ENCODE measurements at regions not wholly inside any gene's neighbourhood (a gene's known extent, or its start where the extent isn't known, plus 50 kb on each side); places are given as distances from the start of the nearest gene placed in this dataset.

- no peaks in the 10 kb centered on the region for H3K27me3 ChIP-seq (ENCODE audit: insufficient read depth, low read depth, low read length)
- H3K9me3 ChIP-seq (ENCODE audit: low read length) = no peaks in the 10 kb centered on the region
- TF ChIP-seq RAD21 (conservative IDR thresholded peaks at IDR 0.05) (no peak), EZH2 (IDR thresholded peaks at IDR 0.05; ENCODE audit: borderline replicate concordance, insufficient read depth, low read length, poor library complexity, severe bottlenecking) (no peak), REST (IDR thresholded peaks at IDR 0.05; ENCODE audit: borderline replicate concordance) (no peak), CTCF (IDR thresholded peaks at IDR 0.05; ENCODE audit: poor library complexity, severe bottlenecking) (no peak), MXI1 (conservative IDR thresholded peaks at IDR 0.05; ENCODE audit: poor library complexity, severe bottlenecking) (no peak), SMC3 (conservative IDR thresholded peaks at IDR 0.05; ENCODE audit: poor library complexity) (no peak), EP300 (conservative IDR thresholded peaks at IDR 0.05; ENCODE audit: poor library complexity, severe bottlenecking) (no peak)
- no peak overlapping the region for H3K4me2 ChIP-seq (ENCODE audit: low read length)
- no peaks in the 10 kb centered on the region for H4K20me1 ChIP-seq (ENCODE audit: insufficient read depth)
- no peak overlapping the region for H2AFZ ChIP-seq (ENCODE audit: low read depth, low read length)
- H3K27ac ChIP-seq (ENCODE audit: low read length) = no peak overlapping the region
- H3K79me2 ChIP-seq (replicated peaks; ENCODE audit: insufficient read depth, low read length) = no peaks in the 10 kb centered on the region
- H3K36me3 ChIP-seq (ENCODE audit: insufficient read depth, low read length) = no peaks in the 10 kb centered on the region
- no peaks in the 10 kb centered on the region for H3K9me2 ChIP-seq (ENCODE audit: insufficient read depth, low read length)
- no peak overlapping the region for H3K4me3 ChIP-seq (ENCODE audit: low read length)
- no peaks in the 10 kb centered on the region for H3F3A ChIP-seq (ENCODE audit: insufficient read depth, low read length, poor library complexity, severe bottlenecking)
- H3K9ac ChIP-seq (ENCODE audit: low read length) = no peak overlapping the region
Measured at GRCh38 chr13:47159853-47160550, 263.1 kb upstream of the HTR2A start.

- no peaks in the 10 kb centered on the region for H3K9me2 ChIP-seq (ENCODE audit: insufficient read depth, low read length)
- no peak overlapping the region for H3K9ac ChIP-seq (ENCODE audit: low read length)
- no peak overlapping the region for H3K4me3 ChIP-seq (ENCODE audit: low read length)
- no peak overlapping the region for H2AFZ ChIP-seq (ENCODE audit: low read depth, low read length)
- no peaks in the 10 kb centered on the region for H3F3A ChIP-seq (ENCODE audit: insufficient read depth, low read length, poor library complexity, severe bottlenecking)
- no peaks in the 10 kb centered on the region for H3K9me3 ChIP-seq (ENCODE audit: low read length)
- no peaks in the 10 kb centered on the region for H3K27me3 ChIP-seq (ENCODE audit: insufficient read depth, low read depth, low read length)
- no peak overlapping the region for H3K4me2 ChIP-seq (ENCODE audit: low read length)
- no peaks in the 10 kb centered on the region for H3K36me3 ChIP-seq (ENCODE audit: insufficient read depth, low read length)
- no peaks in the 10 kb centered on the region for H4K20me1 ChIP-seq (ENCODE audit: insufficient read depth)
- no peak overlapping the region for H3K27ac ChIP-seq (ENCODE audit: low read length)
- TF ChIP-seq SMC3 (conservative IDR thresholded peaks at IDR 0.05; ENCODE audit: poor library complexity) (no peak), REST (IDR thresholded peaks at IDR 0.05; ENCODE audit: borderline replicate concordance) (no peak)
- no peaks in the 10 kb centered on the region for H3K79me2 ChIP-seq (replicated peaks; ENCODE audit: insufficient read depth, low read length)
Measured at GRCh38 chr13:47158593-47158992, 261.7 kb upstream of the HTR2A start.

Measured in neural cell (in vitro differentiated cells).